KOPT-K1 (cell line): ENCODE measurements at regions not wholly inside any gene's neighbourhood (a gene's known extent, or its start where the extent isn't known, plus 50 kb on each side); places are given as distances from the start of the nearest gene placed in this dataset.
"Not testable (repeated sequence)": the region's sequence is repeated elsewhere in the genome, so short reads cannot be mapped to it uniquely, and the experiment has no call there.

Experiments
- H3K27ac ChIP-seq: fragments of 200-600 bp; sonication (generic); 2 replicates; pipeline ENCODE4 v1.5.1; 2016; ENCODE audit warnings: antibody characterized with exemption, mild to moderate bottlenecking, low read depth, low read length; ENCODE audit not compliant: poor library complexity, severe bottlenecking
- H3K36me3 ChIP-seq: fragments of 200-600 bp; sonication (generic); 2 replicates; pipeline ENCODE4 v1.5.1; 2017; ENCODE audit warnings: antibody characterized with exemption, mild to moderate bottlenecking, low read length, moderate library complexity; ENCODE audit not compliant: insufficient read depth
- H3K9me3 ChIP-seq: fragments of 200-600 bp; sonication (generic); 2 replicates; pipeline ENCODE4 v1.5.1; 2017; ENCODE audit warnings: antibody characterized with exemption, low read length, mild to moderate bottlenecking; ENCODE audit not compliant: insufficient read depth, poor library complexity, severe bottlenecking

DNA sequence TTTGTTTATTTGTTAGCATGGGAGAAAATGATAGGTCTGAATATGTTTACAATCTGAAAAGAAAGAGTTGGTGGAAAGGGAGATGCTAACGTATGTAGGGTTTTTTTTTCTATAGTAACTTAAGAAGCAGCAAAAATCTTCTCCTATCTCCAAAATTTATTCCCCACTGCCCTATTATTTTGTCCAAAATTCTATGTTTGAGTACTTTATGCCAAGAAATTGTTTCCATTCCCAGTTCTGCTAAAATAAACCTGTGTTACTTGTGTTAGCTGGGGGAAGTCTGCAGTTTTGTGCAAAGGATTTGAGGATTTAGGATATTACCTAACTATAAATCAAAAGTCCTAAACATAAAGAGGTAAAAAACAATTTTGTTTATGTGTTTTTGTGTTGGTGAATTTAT is 2770.4 kb upstream of the PCDH20 start:
- H3K27ac ChIP-seq = no peak overlapping the region
- H3K36me3 ChIP-seq = no peaks in the 10 kb centered on the region
- H3K9me3 ChIP-seq = no peaks in the 10 kb centered on the region

DNA sequence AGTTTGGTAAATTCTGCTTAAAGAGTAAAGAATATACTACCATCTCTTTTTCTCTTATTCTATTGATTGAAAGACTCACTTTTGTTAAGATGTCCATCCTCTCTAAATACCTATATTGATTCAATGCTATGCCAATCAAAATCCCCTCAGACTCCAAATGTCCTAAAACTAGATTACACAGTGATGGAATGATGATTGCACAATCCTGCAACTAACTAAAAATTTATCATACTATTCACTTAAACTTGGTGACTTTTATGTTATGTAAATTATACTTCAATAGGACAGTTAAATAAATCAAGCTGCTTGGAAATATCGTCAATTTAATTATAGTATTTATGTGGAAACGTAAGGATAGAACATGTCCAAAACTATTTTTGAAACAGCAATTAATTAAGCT is 2765.1 kb upstream of the PCDH20 start:
- H3K27ac ChIP-seq = no peak overlapping the region
- no peaks in the 10 kb centered on the region for H3K9me3 ChIP-seq
- no peaks in the 10 kb centered on the region for H3K36me3 ChIP-seq

GRCh38 chr13:64165826-64166225 is 2750.2 kb upstream of the PCDH20 start:
- Histone ChIP-seq H3K36me3 (no peaks in the 10 kb centered on the region), H3K27ac (no peak overlapping the region), H3K9me3 (no peaks in the 10 kb centered on the region)

- H3K27ac ChIP-seq = no peak overlapping the region
- H3K36me3 ChIP-seq = no peaks in the 10 kb centered on the region
- no peaks in the 10 kb centered on the region for H3K9me3 ChIP-seq
Measured at GRCh38 chr13:64164435-64164834, 2748.8 kb upstream of the PCDH20 start.

DNA sequence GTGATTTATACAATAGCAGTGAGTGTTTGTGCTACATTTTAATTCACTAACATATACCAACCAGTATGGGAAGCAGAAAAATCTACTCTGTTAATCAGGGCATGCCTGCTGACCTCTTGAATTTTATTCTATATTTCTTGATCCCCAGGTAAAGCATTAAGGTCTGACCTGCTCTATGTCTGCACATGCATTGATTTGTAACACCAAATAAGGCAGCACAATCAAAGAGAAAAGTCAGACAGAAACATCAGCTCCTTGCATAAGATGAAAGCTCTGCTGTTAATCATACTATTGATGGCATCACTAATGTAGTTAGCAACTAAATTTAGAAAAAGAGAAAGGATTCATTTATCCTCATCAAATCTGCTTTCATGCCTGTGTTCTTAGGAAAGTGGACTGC is 2744.8 kb upstream of the PCDH20 start:
- Histone ChIP-seq H3K27ac (no peak overlapping the region), H3K9me3 (no peaks in the 10 kb centered on the region), H3K36me3 (no peaks in the 10 kb centered on the region)

DNA sequence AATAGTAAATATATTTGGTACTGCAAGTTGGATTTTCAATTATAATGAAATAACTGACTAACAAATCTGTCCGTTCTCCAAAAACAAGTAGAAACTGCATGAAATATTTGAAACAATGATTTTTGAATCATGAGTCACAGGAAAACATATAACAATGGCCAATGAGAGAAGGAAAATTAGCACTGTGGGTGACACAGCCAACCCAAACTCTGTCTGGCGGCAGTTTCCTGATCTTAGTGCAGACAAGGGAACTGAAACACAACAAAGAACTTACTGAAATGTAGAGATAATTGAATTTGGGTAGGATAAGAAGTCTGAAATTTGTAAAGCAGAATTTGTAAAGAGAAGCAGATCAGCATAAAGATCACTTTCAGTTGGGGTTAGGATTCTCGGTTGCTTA is 2743.3 kb upstream of the PCDH20 start:
- no peaks in the 10 kb centered on the region for H3K9me3 ChIP-seq
- H3K27ac ChIP-seq = no peak overlapping the region
- no peaks in the 10 kb centered on the region for H3K36me3 ChIP-seq

- Histone ChIP-seq H3K36me3 (no peaks in the 10 kb centered on the region), H3K9me3 (no peaks in the 10 kb centered on the region), H3K27ac (no peak overlapping the region)
Measured at GRCh38 chr13:64154514-64154913, 2738.9 kb upstream of the PCDH20 start.

GRCh38 chr13:64130600-64130999 is 2715.0 kb upstream of the PCDH20 start:
- H3K36me3 ChIP-seq = no peaks in the 10 kb centered on the region
- no peak overlapping the region for H3K27ac ChIP-seq
- no peaks in the 10 kb centered on the region for H3K9me3 ChIP-seq

DNA sequence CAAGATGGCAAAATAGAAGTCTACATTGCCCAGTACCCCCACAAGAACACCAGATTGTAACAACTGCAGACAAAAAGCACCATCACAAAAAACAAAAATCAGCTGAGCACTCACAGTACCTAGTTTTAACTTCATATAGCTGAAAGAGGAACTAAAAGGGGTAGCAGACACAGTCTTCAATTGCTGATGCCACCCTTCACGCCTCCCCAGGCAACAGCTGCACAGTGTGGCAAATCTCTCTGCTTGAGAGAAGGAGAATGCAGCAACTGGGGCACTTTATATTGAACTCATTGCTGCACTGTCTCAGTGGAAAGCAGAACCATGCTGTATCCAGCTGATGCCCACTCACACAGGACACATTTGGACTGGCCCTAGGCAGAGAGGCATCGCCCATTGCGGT is 2714.5 kb upstream of the PCDH20 start:
- H3K27ac ChIP-seq = no peak overlapping the region
- no peaks in the 10 kb centered on the region for H3K9me3 ChIP-seq
- no peaks in the 10 kb centered on the region for H3K36me3 ChIP-seq

DNA sequence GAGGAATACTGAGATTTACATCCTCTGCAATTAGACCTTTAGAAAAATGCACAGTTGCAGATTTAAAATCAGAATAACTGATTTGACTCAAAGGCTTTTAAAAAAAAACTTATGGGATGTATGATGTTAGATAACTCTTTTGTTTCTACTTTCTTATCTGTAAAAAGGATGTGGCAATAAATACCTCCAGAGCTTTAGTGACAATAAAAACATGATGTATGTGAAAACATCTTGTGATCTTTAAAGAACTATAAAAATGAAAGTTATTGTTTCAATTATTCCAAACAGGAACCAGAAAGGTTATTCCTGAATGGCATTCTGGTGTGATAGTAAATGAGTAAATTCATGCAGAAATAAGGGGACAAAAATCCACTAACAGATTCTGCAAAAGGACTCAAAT is 2712.2 kb upstream of the PCDH20 start:
- Histone ChIP-seq H3K9me3 (no peaks in the 10 kb centered on the region), H3K27ac (no peak overlapping the region), H3K36me3 (no peaks in the 10 kb centered on the region)

DNA sequence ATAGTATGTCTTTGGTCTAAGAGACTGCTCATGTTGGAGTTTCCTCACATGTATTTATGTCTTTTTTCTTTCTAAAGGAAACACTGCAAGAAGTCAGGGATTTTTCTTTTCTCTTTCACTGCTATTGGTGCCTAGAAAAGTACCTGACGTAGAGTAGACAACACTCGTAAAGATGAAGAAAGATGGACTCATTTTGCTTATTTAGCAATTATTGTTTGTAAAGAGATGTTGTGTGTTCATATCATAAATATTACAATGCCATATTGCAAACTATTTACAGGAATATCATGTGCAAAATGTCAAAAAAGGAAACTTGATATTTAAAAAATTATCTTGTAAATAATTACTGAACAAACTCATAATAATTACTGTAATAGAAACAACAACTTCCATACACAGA is 2711.5 kb upstream of the PCDH20 start:
- no peaks in the 10 kb centered on the region for H3K9me3 ChIP-seq
- no peak overlapping the region for H3K27ac ChIP-seq
- H3K36me3 ChIP-seq = no peaks in the 10 kb centered on the region

GRCh38 chr13:64121023-64121709 is 2705.5 kb upstream of the PCDH20 start:
- not testable (repeated sequence) for H3K36me3 ChIP-seq, H3K27ac ChIP-seq, H3K9me3 ChIP-seq

- no peaks in the 10 kb centered on the region for H3K9me3 ChIP-seq
- no peak overlapping the region for H3K27ac ChIP-seq
- H3K36me3 ChIP-seq = no peaks in the 10 kb centered on the region
Measured at GRCh38 chr13:64099994-64100393, 2684.3 kb upstream of the PCDH20 start.

DNA sequence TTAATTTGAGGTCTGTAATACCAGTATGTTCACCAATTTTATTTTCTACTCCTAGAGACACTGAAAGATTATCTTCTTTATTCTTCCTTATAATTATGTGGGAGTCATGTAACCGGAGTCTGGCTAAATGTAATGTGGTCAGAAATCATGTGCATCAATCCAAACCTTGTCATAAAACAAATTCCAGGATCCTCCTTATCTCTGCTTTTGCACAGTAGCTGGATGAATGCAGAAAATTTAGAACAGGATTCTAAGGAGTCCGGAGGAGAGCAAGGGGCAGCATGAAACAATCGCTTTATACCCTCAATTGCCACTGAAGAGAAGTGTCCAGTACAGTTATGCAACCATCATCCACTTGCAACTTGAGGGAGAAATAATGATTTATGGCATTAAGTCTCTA is 2674.7 kb upstream of the PCDH20 start:
- Histone ChIP-seq H3K36me3 (no peaks in the 10 kb centered on the region), H3K27ac (no peak overlapping the region), H3K9me3 (no peaks in the 10 kb centered on the region)

- Histone ChIP-seq H3K27ac (no peak overlapping the region), H3K9me3 (no peaks in the 10 kb centered on the region), H3K36me3 (no peaks in the 10 kb centered on the region)
Measured at GRCh38 chr13:64088491-64088890, 2672.8 kb upstream of the PCDH20 start.

- no peaks in the 10 kb centered on the region for H3K36me3 ChIP-seq
- H3K9me3 ChIP-seq = no peaks in the 10 kb centered on the region
- no peak overlapping the region for H3K27ac ChIP-seq
Measured at GRCh38 chr13:64087624-64088023, 2672.0 kb upstream of the PCDH20 start.
